ENCODE measurements at regions not wholly inside any gene's neighbourhood (a gene's known extent, or its start where the extent isn't known, plus 50 kb on each side); places are given as distances from the start of the nearest gene placed in this dataset.
A peak's percentile ranks its signal among the peaks of the same experiment; 100 is the strongest.
"Not testable (repeated sequence)": the region's sequence is repeated elsewhere in the genome, so short reads cannot be mapped to it uniquely, and the experiment has no call there.

GRCh38 chr10:3340127-3340730 is 167.6 kb upstream of the PITRM1 start:
- no peak for DNase-seq (ENCODE audit: low read depth, low spot score)
- no peak overlapping the region for H3K27ac ChIP-seq

DNA sequence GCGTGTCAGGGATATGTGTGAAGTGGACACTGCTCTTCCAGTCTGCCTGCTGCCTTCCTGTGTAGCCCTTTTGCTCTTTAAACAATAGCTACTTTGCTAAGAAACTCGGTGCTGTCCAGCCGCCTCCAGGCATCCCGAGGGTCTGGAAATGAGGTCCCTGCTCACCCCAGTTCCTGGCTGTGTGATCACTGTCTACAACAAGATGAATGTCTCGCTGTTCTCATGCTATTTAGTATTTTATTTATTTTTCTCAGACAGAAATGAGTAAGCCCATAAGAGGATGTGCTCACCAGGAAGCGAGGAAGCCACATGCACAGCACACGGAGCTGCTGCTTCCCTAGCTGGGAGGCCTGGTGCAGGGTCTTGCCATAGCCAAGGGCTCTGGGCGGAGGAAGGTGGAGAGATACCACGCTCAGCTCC is 167.0 kb upstream of the PITRM1 start:
- H3K27ac ChIP-seq, result no peak overlapping the region

DNA sequence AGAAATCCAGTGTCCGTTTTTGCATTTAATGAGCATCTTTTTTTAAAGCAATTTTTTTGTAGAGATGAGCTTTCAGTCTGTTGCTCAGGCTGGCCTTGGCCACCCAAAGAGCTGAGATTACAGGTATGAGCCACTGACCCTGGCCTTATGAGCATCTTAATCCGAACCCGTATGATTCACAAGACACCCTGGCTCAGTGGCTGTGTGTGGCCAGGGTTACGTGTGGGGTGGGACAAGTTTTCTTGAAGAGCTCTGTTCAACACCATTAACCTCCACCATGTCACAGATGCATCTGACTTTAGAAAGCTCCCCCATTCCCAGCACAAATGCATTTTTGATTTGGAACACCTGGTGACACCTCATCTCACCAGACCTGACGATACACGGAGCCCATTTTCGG is 166.5 kb upstream of the PITRM1 start:
- DNase-seq (ENCODE audit: low read depth, low spot score), result no peak
- H3K27ac ChIP-seq, result no peak overlapping the region

More for the DNA sequence above, 167.0 kb upstream of the PITRM1 start:
- no peak for DNase-seq (ENCODE audit: low read depth, low spot score)

DNA sequence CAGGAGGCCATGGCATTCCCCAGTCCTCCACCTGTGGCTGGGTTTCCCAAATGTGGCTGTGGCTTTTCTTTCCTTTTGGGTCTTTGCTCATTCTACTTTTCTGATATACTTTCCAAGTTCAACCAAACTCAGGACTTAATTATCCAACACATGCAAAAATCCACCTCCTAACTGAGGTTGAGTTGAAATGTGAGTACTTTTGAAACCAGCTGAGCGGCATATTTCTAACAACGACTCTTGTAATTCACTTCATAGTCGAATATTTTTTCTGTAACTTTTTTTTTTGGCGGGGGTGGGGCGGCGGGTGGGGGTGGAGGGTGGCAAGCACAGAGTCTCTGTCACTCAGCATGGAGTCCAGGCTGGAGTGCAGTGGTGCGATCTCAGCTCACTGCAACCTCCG is 165.2 kb upstream of the PITRM1 start:
- no peak for DNase-seq (ENCODE audit: low read depth, low spot score)
- no peak overlapping the region for H3K27ac ChIP-seq

- H3K27ac ChIP-seq, result no peak overlapping the region
- DNase-seq (ENCODE audit: low read depth, low spot score), result no peak
These were observed 164.2 kb upstream of the PITRM1 start for GRCh38 chr10:3336673-3337293.

DNA sequence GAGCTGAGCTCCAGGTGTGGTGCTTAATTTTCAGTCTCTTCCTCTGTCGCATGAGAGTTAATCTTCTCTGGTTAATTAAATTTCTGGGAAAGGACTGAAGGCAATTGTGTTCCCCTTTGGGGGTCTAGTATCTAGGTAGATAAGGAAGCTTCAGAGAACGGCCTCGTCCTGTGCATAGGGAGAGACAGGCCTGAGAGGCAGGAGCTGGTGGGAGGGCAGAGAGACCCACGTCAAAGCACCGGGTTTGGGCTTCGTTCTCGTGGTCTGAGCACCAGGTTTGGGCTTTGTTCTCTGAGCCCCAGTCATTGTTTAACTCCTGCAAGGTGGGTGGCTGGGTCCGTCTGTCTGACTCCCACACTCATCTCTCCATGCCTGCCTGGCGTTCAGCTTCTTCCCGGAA is 160.8 kb upstream of the PITRM1 start:
- H3K27ac ChIP-seq, result no peak overlapping the region
- no peak for DNase-seq (ENCODE audit: low read depth, low spot score)

DNA sequence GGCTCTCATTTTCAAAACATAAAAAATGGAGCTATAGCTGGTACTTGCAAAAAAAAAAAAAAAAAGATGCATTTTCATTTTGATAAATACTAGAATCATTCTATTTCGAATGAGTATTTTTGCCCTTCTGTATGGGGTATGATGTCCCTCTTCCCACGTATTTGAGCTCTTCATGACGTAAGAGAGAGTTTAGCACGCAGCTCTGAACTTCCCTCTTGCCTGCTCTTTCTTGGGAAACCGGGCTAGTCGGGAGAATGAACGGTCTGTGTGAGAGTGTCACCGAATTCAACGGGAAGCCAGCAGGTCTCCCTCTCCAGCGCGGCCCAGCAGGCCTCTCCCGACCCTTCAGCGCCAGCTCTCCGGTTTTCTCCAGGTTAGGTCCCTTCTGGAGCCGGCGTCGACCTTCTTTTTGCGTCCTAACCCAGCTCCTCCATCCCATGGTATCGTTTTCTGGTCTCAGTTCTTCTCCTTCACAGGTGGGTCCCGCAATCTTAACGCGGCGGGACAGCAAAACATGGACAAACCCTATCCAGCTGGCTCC is 159.2 kb upstream of the PITRM1 start:
- no peak for DNase-seq (ENCODE audit: low read depth, low spot score)
- H3K27ac ChIP-seq, result no peak overlapping the region

DNA sequence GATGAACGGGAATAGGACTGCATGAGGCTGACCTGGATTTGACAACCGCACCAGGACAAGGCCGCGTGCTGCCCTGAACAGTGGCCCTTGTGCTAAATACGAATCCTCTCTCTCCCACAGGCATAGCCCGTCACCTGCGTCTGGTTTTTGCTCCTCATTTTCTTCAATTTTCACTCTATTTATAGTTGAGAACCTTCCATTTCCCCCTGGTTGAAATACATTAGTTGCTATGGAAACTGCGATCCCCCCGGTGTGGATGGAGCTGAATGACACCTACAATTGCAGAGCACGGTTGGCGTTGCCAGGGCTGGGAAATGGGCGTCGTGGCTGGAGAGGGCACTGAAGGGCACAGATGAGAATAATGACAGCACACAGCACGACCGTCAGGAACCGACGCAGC is 158.6 kb upstream of the PITRM1 start:
- no peak overlapping the region for H3K27ac ChIP-seq
- no peak for DNase-seq (ENCODE audit: low read depth, low spot score)

DNA sequence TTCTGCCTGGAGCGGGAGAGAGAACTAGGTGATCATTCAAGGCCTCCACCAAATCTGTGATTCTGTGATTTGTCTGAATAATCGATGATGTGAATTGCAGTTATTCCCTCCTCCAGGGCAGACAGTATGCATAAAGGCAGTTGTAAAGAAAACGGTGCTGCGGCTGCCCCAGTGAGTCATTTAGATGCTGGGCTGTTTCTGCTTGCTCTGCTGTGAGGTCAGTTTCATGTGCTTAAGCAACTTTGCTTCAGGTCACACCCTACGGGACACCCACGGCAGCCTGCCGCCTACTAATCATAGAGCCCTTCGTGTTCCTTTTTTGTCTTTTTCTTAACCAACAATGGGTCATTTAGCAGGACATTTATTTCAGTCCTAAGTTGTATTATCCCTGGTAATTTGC is 158.1 kb upstream of the PITRM1 start:
- no peak overlapping the region for H3K27ac ChIP-seq
- peak; percentile 60 for DNase-seq (ENCODE audit: low read depth, low spot score)

DNA sequence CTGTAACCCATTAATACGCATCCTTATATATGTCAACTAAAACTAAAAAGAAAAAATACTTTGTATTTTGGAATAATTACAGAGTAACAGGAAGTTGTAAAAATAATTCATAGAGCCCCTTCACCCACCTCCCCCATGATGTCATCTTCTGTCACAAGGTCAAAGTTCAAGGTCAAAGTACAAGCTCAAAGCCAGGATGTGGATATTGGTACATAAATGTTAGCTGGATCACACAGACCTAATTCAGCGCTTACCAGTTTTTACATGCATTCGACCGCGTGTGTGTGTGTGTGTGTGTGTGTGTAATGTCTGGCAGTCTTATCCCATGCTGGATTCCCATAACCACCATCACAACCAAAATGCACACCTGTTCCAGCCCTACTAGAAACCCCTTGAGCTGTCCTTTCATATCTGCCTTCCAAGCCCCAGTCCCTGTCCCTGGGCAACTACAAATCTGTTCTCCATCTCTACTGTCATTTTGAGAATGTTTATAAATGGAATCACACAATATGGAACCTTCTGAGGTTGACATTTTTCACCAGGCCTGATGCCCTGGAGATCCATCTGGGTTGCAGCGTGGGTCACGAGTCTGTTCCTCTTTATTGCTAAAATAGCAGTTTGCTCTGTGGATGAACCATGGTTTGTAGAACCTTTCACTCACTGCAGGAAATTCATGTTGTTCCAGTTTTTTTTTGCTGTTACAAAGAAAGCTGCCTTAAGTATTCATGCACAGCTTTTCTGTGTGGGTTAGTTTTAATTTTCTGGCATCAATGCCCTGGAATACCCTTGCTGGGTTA is 153.6 kb upstream of the PITRM1 start:
- DNase-seq (ENCODE audit: low read depth, low spot score), result no peak
- H3K27ac ChIP-seq, result no peak overlapping the region

GRCh38 chr10:3324612-3325038 is 152.0 kb upstream of the PITRM1 start:
- DNase-seq (ENCODE audit: low read depth, low spot score), result no peak
- no peak overlapping the region for H3K27ac ChIP-seq

- DNase-seq (ENCODE audit: low read depth, low spot score), result peak; percentile 22
- no peak overlapping the region for H3K27ac ChIP-seq
These were observed 151.4 kb upstream of the PITRM1 start for GRCh38 chr10:3323865-3324498.

DNA sequence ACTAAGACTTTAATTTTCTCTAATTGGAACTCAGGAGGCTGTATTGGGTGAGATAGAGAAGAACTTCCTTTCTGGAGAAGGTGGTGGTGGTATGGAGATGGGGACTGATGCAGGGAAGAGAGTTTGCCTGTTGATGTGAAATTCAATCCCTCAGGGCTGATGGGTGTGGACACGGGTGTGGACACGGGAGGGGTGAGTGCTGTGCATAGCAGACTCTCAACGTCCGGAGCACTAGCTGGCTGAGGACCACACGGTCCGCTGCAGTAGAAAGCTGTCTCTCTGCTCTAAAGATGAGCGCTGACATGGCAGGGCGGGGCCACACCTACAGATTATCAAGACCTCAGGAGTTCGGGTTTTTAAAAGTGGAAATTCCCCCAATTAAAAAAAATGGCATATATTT is 148.5 kb upstream of the PITRM1 start:
- no peak overlapping the region for H3K27ac ChIP-seq

GRCh38 chr10:3319811-3320226 is 147.2 kb upstream of the PITRM1 start:
- H3K27ac ChIP-seq, result no peak overlapping the region
- no peak for DNase-seq (ENCODE audit: low read depth, low spot score)

More for the DNA sequence above, 148.5 kb upstream of the PITRM1 start:
- no peak for DNase-seq (ENCODE audit: low read depth, low spot score)

DNA sequence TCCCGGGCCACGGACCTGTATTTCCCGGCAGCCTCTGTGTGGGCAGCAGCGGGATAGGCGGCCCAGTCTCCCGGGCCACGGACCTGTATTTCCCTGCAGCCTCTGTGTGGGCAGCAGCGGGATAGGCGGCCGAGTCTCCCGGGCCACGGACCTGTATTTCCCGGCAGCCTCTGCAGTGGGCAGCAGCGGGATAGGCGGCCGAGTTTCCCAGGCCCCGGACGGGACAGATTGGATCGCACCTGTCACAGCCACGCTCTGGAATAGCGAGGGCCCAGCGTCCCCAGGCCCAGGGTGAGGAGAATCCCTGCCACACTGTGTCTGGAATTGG is 145.9 kb upstream of the PITRM1 start:
- H3K27ac ChIP-seq; DNase-seq (ENCODE audit: low read depth, low spot score): not testable (repeated sequence)

DNA sequence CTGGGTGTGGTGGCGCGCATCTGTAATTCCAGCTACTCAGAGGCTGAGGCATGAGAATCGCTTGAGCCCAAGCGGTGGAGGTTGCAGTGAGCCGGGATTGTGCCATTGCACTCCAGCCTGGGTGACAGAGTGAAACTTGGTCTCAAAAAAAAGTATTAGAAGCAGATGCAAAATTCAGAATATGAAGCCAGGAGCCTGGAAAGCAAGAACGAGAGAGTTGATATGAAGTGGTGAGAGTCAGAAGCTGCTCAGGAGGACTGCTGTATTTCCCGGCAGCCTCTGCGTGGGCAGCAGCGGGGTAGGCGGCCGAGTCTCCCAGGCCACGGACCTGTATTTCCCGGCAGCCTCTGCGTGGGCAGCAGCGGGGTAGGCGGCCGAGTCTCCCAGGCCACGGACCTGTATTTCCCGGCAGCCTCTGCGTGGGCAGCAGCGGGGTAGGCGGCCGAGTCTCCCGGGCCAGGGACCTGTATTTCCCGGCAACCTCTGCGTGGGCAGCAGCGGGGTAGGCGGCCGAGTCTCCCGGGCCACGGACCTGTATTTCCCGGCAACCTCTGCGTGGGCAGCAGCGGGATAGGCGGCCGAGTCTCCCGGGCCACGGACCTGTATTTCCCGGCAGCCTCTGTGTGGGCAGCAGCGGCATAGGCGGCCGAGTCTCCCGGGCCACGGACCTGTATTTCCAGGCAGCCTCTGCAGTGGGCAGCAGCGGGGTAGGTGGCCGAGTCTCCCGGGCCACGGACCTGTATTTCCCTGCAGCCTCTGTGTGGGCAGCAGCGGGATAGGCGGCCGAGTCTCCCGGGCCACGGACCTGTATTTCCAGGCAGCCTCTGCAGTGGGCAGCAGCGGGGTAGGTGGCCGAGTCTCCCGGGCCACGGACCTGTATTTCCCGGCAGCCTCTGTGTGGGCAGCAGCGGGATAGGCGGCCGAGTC is 145.2 kb upstream of the PITRM1 start:
- not testable (repeated sequence) for H3K27ac ChIP-seq; DNase-seq (ENCODE audit: low read depth, low spot score)

DNA sequence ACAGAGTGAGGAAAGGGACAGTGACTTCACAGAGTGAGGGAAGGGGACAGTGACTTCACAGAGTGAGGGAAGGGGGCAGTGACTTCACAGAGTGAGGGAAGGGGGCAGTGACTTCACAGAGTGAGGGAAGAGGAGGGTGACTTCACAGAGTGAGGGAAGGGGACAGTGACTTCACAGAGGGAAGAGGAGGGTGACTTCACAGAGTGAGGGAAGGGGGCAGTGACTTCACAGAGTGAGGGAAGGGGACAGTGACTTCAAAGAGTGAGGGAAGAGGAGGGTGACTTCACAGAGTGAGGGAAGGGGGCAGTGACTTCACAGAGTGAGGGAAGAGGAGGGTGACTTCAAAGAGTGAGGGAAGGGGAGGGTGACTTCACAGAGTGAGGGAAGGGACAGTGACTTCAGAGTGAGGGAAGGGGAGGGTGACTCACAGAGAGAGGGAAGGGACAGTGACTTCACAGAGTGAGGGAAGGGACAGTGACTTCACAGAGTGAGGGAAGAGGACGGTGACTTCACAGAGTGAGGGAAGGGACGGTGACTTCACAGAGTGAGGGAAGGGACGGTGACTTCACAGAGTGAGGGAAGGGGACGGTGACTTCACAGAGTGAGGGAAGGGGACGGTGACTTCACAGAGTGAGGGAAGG is 142.0 kb upstream of the PITRM1 start:
- not testable (repeated sequence) for H3K27ac ChIP-seq; DNase-seq (ENCODE audit: low read depth, low spot score)

DNA sequence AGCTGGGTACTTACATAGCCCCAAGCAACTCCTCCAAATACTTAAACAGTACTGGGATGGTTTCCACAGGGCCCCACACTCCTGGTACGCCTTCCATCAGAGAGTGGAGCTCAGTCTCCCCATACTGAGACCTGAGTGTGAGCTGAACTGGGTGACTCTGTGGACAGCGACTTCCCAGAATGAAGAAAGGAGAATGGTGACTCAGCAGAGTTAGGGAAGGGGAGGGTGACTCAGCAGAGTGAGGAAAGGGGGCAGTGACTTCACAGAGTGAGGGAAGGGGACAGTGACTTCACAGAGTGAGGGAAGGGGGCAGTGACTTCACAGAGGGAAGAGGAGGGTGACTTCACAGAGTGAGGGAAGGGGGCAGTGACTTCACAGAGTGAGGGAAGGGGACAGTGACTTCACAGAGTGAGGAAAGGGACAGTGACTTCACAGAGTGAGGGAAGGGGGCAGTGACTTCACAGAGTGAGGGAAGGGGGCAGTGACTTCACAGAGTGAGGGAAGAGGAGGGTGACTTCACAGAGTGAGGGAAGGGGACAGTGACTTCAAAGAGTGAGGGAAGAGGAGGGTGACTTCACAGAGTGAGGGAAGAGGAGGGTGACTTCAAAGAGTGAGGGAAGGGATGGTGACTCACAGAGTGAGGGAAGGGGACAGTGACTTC is 141.3 kb upstream of the PITRM1 start:
- not testable (repeated sequence) for H3K27ac ChIP-seq
- DNase-seq (ENCODE audit: low read depth, low spot score), result peak; percentile 10

All from epithelial cell of prostate (primary cell).